ENCODE measurements at regions not wholly inside any gene's neighbourhood (a gene's known extent, or its start where the extent isn't known, plus 50 kb on each side); places are given as distances from the start of the nearest gene placed in this dataset.

DNA sequence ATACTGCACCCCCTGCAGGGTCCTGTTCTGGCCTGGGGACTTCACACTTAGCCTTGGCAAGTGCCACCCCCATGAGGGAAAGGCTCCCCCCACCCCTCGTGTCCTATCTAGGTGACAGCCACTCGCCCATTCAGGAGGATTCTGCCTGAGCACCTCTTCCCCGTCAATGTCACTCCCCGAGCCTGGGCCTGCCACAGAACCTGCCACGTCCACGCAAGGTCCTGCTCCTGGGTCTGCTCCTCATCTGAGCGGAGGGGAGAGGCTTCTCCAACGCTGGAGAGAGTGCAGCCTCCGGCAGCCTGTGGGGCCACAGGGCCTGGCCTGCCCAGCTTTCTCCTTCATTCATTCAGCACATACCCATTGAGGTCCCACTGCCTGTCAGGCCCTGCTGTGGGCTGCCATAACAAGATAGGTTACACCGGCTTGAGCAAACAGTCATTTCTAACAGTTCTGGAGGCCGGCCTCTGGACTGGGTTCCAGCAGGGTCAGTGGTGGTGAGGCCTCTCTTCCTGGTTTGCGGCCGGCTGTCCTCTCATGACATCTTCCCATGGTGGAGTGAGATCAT is 92.0 kb upstream of the RET start:
- Histone ChIP-seq H3K4me2 (ENCODE audit: insufficient read depth, insufficient read length, low read length) (no peak overlapping the region), H4K91ac (ENCODE audit: insufficient read length, low read depth, low read length) (no peak overlapping the region), H3K14ac (ENCODE audit: insufficient read depth, low read length) (no peak overlapping the region), H2BK12ac (ENCODE audit: insufficient read length, low read depth, low read length) (no peak overlapping the region), H3K56ac (ENCODE audit: insufficient read length, low read depth, low read length) (no peak overlapping the region), H3K4ac (ENCODE audit: low read depth, low read length) (no peak overlapping the region), H3K18ac (ENCODE audit: insufficient read length, low read depth, low read length) (no peak overlapping the region), H3K4me1 (ENCODE audit: insufficient read depth, low read length) (no peaks in the 10 kb centered on the region), H2BK5ac (ENCODE audit: insufficient read length, low read length) (no peak overlapping the region), H2AK5ac (ENCODE audit: insufficient read length, low read length) (no peak overlapping the region), H4K5ac (ENCODE audit: insufficient read length, low read depth, low read length) (no peak overlapping the region), H2AFZ (ENCODE audit: low read length) (no peak overlapping the region), H2BK15ac (ENCODE audit: low read depth, low read length) (no peak overlapping the region), H3K27ac (ENCODE audit: insufficient read length, low read depth, low read length) (no peak overlapping the region), H3K9me3 (ENCODE audit: control insufficient read depth, low read depth, low read length) (no peaks in the 10 kb centered on the region), H2BK20ac (ENCODE audit: low read depth, low read length, poor library complexity, severe bottlenecking) (no peak overlapping the region), H2BK120ac (ENCODE audit: low read depth, low read length, poor library complexity, severe bottlenecking) (no peak overlapping the region), H3K23me2 (ENCODE audit: insufficient read length, low read depth, low read length, poor library complexity, severe bottlenecking) (no peaks in the 10 kb centered on the region), H3K23ac (ENCODE audit: insufficient read length, low read depth, low read length) (no peak overlapping the region), H4K20me1 (ENCODE audit: control insufficient read depth, insufficient read depth, insufficient read length) (peaks cover 2% of the 10 kb centered on the region), H4K8ac (replicated peaks; ENCODE audit: insufficient read length, low read depth, low read length) (no peak overlapping the region), H3T11ph (ENCODE audit: low read length) (no peak overlapping the region), H3K27me3 (ENCODE audit: insufficient read depth, low read length) (no peaks in the 10 kb centered on the region), H3K9ac (ENCODE audit: extremely low read depth, insufficient read length, low read length) (no peak overlapping the region), H3K79me2 (ENCODE audit: insufficient read depth, low read length) (no peaks in the 10 kb centered on the region), H3K79me1 (ENCODE audit: insufficient read depth, low read depth, low read length, poor library complexity, severe bottlenecking) (no peaks in the 10 kb centered on the region)
- Mint-ChIP-seq H3K4me3 (no peak overlapping the region), H3K27me3 (ENCODE audit: low read depth) (no peaks in the 10 kb centered on the region; the same call in 1 of the 2 replicates), H3K36me3 (ENCODE audit: insufficient read depth in 1 of 3, low read depth in 3 of 3) (no peaks in the 10 kb centered on the region; a peak in 1 of 7 replicates), H3K9me3 (no peaks in the 10 kb centered on the region), H3K27ac (no peak overlapping the region), H3K4me1 (peaks cover 0 to 6% of the 10 kb centered on the region in 2 experiments; a peak in 1 of 4 replicates)
- whole genome bisulfite sequencing (ENCODE audit: extremely low coverage, insufficient read length, low lambda C conversion rate): no CpG with 5 or more reads among the region's 13 CpGs
- TF ChIP-seq, protein P1, sequence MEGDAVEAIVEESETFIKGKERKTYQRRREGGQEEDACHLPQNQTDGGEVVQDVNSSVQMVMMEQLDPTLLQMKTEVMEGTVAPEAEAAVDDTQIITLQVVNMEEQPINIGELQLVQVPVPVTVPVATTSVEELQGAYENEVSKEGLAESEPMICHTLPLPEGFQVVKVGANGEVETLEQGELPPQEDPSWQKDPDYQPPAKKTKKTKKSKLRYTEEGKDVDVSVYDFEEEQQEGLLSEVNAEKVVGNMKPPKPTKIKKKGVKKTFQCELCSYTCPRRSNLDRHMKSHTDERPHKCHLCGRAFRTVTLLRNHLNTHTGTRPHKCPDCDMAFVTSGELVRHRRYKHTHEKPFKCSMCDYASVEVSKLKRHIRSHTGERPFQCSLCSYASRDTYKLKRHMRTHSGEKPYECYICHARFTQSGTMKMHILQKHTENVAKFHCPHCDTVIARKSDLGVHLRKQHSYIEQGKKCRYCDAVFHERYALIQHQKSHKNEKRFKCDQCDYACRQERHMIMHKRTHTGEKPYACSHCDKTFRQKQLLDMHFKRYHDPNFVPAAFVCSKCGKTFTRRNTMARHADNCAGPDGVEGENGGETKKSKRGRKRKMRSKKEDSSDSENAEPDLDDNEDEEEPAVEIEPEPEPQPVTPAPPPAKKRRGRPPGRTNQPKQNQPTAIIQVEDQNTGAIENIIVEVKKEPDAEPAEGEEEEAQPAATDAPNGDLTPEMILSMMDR (conservative IDR thresholded peaks at IDR 0.05): no peak
- peak; percentile 13 for DNase-seq

All from H9 (cell line).